Tibial nerve (tissue), 3 donors: ENCODE measurements at regions not wholly inside any gene's neighbourhood (a gene's known extent, or its start where the extent isn't known, plus 50 kb on each side); places are given as distances from the start of the nearest gene placed in this dataset.
"Not testable (repeated sequence)": the region's sequence is repeated elsewhere in the genome, so short reads cannot be mapped to it uniquely, and the experiment has no call there.

Experiments
- CTCF ChIP-seq, 5 experiments: fragments of 200-600 bp in 3 of 5; fragments of 450-650 bp in 2 of 5; sonication (generic) in 3 of 5; IDR thresholded peaks; one replicate each; pipeline ENCODE4 v1.5.1; 2016 to 2019; ENCODE audit warnings: antibody characterized with exemption in 5 of 5, mild to moderate bottlenecking in 3 of 5, moderate library complexity in 2 of 5
- POLR2A ChIP-seq, 2 donors: fragments of 450-650 bp; IDR thresholded peaks; one replicate each; pipeline ENCODE4 v1.6.1; 2017; ENCODE audit warnings: antibody characterized with exemption in 2 of 2, mild to moderate bottlenecking in 2 of 2, moderate library complexity in 2 of 2

- TF ChIP-seq CTCF, POLR2A (IDR thresholded peaks at IDR 0.05): not testable (repeated sequence)
These were observed 200.5 kb upstream of the PLGLB1 start for GRCh38 chr2:87222131-87222530.
